ENCODE measurements at regions not wholly inside any gene's neighbourhood (a gene's known extent, or its start where the extent isn't known, plus 50 kb on each side); places are given as distances from the start of the nearest gene placed in this dataset.

DNA sequence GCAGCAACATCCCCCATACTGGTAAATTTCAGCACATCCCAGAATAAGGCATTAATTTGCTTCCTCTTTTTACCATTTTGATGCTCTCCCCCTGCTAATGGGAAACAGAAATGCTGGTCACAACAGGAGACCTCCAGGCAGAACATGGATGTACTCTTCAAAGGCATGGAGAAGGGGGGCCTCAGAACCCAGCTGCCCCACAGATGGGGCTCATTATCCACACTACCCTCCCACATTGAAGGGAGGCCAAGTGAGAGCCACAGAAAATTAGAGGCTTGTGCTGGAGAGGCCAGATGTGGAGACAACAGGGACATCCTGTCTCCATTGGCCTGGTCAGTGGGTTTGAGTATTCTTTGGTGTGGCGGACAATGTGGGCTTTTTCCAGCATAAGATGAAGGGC, 150.1 kb upstream of the CDH11 start:
- TF ChIP-seq, protein P1, sequence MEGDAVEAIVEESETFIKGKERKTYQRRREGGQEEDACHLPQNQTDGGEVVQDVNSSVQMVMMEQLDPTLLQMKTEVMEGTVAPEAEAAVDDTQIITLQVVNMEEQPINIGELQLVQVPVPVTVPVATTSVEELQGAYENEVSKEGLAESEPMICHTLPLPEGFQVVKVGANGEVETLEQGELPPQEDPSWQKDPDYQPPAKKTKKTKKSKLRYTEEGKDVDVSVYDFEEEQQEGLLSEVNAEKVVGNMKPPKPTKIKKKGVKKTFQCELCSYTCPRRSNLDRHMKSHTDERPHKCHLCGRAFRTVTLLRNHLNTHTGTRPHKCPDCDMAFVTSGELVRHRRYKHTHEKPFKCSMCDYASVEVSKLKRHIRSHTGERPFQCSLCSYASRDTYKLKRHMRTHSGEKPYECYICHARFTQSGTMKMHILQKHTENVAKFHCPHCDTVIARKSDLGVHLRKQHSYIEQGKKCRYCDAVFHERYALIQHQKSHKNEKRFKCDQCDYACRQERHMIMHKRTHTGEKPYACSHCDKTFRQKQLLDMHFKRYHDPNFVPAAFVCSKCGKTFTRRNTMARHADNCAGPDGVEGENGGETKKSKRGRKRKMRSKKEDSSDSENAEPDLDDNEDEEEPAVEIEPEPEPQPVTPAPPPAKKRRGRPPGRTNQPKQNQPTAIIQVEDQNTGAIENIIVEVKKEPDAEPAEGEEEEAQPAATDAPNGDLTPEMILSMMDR (IDR thresholded peaks at IDR 0.05), result no peak
- TF ChIP-seq POLR2A (IDR thresholded peaks at IDR 0.05), result no peak

All from Peyer's patch (tissue), 4 donors.